Subcutaneous abdominal adipose tissue (tissue), 5 donors: ENCODE measurements at regions not wholly inside any gene's neighbourhood (a gene's known extent, or its start where the extent isn't known, plus 50 kb on each side); places are given as distances from the start of the nearest gene placed in this dataset.

Experiments used
- H3K27ac ChIP-seq: one replicate; pipeline ENCODE4 v1.7.0; 2013; ENCODE audit warnings: low read depth, mild to moderate bottlenecking, inconsistent platforms, low read length, moderate library complexity
- H3K27me3 ChIP-seq, 5 donors: one replicate each; pipeline ENCODE4 v1.7.0; 2013; ENCODE audit warnings: low read length in 5 of 5, inconsistent platforms in 1 of 5; ENCODE audit not compliant: control insufficient read depth in 5 of 5, insufficient read depth in 4 of 5
- H3K36me3 ChIP-seq, 5 donors: one replicate each; pipeline ENCODE4 v1.7.0; 2013; ENCODE audit warnings: low read length in 5 of 5; ENCODE audit not compliant: control insufficient read depth in 5 of 5, insufficient read depth in 5 of 5
- H3K4me1 ChIP-seq, 5 donors: one replicate each; pipeline ENCODE4 v1.7.0; 2013; ENCODE audit warnings: low read length in 5 of 5, mild to moderate bottlenecking in 3 of 5, moderate library complexity in 1 of 5; ENCODE audit not compliant: control insufficient read depth in 5 of 5, insufficient read depth in 5 of 5
- H3K4me3 ChIP-seq, 5 donors: one replicate each; pipeline ENCODE4 v1.7.0; 2013; ENCODE audit warnings: low read length in 5 of 5, low read depth in 1 of 5
- H3K9ac ChIP-seq, 5 donors: one replicate each; pipeline ENCODE4 v1.7.0; 2013; ENCODE audit warnings: low read length in 5 of 5, mild to moderate bottlenecking in 4 of 5, moderate library complexity in 3 of 5
- H3K9me3 ChIP-seq, 5 donors: one replicate each; pipeline ENCODE4 v1.7.0; 2013; ENCODE audit warnings: low read length in 5 of 5; ENCODE audit not compliant: control insufficient read depth in 5 of 5
- donor health status: healthy.
- donor health status: healthy.
- donor health status: healthy.
- donor health status: healthy.
- donor health status: healthy.

DNA sequence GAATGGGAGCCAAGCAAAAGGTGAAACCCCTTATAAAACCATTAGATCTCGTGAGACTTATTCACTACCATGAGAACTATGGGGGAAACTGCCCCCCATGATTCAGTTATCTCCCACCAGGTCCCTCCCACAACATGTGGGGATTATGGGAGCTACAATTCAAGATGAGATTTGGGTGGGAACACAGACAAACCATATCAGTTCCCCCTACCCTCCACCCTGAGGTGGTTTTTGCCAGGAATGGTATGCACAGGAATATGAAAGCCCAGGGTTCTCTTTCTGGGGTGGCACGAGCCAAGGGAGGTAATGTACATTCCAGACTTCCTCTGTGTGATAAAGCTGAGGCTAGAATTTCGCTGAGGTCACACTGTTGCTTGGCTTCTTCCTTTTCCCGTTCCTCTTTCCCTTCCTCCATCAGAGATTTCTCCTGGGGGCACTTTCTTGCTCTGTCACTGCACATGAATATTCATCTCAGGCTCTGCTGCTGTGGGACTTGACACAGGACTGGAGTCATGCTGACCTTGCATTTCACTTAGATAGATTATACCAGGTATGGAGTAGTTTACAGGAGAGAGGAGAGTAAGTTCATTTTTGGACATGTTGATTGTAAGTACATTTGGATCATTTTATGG, 347.0 kb upstream of the MTPN start:
- no peak overlapping the region for H3K9ac ChIP-seq
- H3K27me3 ChIP-seq, result no peaks in the 10 kb centered on the region
- no peak overlapping the region for H3K27ac ChIP-seq
- no peak overlapping the region for H3K4me3 ChIP-seq
- H3K4me1 ChIP-seq, result peaks cover 0 to 15% (median 0%) of the 10 kb centered on the region in 5 donors
- no peaks in the 10 kb centered on the region for H3K36me3 ChIP-seq
- H3K9me3 ChIP-seq, result peaks cover 0 to 5% (median 0%) of the 10 kb centered on the region in 5 donors

DNA sequence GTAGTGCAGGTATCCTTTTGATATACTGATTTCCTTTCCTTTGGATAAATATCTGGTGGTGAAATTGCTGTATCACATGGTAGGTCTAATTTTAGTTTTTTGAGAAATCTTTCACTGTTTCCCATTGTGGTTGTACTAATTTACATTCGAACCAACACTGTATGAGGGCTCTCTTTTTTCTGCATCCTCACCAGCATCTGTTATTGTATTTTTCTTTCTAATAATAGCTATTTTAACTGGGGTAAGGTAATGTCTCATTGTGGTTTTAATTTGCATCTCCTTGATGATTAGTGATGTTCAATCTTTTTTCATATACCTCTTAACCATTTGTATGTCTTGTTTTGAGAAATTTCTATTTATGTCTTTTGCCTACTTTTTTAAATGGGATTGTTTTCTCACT, 335.4 kb upstream of the MTPN start:
- Histone ChIP-seq H3K4me3 (no peak overlapping the region), H3K36me3 (no peaks in the 10 kb centered on the region), H3K4me1 (no peaks in the 10 kb centered on the region)

DNA sequence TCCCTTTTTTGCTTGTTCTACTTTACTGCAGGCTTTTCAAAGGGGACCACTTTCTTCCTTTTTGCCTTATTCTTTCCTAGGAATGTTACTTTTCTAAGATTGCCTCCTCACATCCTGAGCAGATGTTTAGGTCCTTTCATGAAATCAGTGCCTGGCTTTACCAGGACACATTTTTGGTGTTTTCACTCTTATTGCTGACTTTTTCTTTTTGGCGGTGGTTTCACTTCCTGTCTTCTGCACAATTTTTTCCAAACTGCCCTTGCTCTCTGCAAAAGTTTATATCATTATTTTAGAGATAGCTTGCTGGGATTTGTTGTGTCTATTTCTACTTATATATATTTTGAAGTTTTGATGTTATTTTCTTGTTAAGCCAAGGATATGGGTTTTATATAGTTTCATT, 332.2 kb upstream of the MTPN start:
- no peak overlapping the region for H3K27ac ChIP-seq
- no peak overlapping the region for H3K9ac ChIP-seq
- H3K4me1 ChIP-seq, result no peaks in the 10 kb centered on the region
- no peaks in the 10 kb centered on the region for H3K27me3 ChIP-seq
- H3K9me3 ChIP-seq, result peaks cover 0 to 8% (median 2%) of the 10 kb centered on the region in 5 donors
- H3K36me3 ChIP-seq, result no peaks in the 10 kb centered on the region
- H3K4me3 ChIP-seq, result no peak overlapping the region

More for the DNA sequence above, 335.4 kb upstream of the MTPN start:
- peaks cover 0 to 9% (median 2%) of the 10 kb centered on the region in 5 donors for H3K9me3 ChIP-seq
- no peak overlapping the region for H3K9ac ChIP-seq
- H3K27me3 ChIP-seq, result no peaks in the 10 kb centered on the region
- no peak overlapping the region for H3K27ac ChIP-seq

DNA sequence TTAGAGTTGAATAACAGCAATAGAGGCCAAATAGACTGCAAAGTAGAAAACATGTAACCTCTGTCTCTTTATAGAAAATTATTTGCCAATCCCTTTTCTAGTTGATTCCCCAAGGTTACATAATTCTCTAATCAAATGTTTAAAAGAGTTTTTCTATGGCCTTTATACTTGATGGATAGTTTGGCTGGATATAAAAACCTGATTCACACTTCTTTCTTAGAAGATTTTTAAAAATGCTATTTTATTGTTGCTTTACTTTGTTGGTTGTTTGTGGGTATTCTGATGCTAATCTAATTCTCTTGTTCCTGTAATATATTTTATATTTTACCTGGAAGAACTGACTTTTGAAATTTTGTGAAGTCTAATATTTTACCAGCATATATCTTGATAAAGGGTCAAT, 331.1 kb upstream of the MTPN start:
- Histone ChIP-seq H3K4me1 (no peaks in the 10 kb centered on the region), H3K9ac (no peak overlapping the region), H3K27me3 (no peaks in the 10 kb centered on the region), H3K27ac (no peak overlapping the region), H3K36me3 (no peaks in the 10 kb centered on the region), H3K9me3 (peaks cover 0 to 10% (median 3%) of the 10 kb centered on the region in 5 donors), H3K4me3 (no peak overlapping the region)

DNA sequence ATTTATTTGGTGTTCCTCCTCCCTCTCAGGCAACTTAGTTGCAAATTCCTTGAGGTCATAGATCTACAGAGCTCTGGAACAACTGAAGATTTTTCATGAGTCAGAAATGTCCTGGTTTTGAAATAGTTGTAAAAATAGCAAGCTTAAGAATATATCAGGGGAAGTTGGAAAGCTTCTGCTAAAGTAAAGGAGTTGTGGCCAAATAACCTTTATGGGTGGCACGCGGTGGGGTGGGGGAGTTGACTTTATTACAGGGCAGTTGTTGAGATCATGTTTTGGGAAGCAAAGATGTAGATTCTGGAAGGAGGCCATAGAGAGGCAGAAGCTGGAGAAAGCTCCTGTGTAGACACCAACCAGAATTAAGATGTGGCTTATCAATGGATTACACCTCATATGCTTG, 326.0 kb upstream of the MTPN start:
- Histone ChIP-seq H3K36me3 (no peaks in the 10 kb centered on the region), H3K4me1 (no peaks in the 10 kb centered on the region), H3K4me3 (no peak overlapping the region), H3K9me3 (peaks cover 0 to 5% (median 3%) of the 10 kb centered on the region in 5 donors), H3K27me3 (no peaks in the 10 kb centered on the region), H3K9ac (no peak overlapping the region), H3K27ac (no peak overlapping the region)

DNA sequence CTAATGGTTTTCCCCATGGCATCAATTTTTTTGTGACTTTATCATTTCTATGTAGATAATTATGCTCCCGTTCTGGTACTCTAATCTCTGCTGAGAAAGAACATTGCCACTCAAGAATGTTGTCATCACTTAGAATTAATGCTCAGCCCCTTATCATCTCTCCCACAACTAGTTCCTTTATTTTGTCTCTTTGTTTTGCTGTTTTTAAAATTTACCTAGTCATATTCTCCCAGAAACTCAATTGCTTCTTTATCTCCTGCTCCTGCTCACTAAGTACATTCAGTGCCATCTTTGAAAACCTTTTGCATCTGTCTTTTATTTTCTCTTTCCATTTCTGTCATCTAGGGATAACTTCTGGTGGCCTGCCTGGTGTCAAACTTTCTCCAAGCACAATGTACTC, 324.9 kb upstream of the MTPN start:
- H3K9ac ChIP-seq, result no peak overlapping the region
- no peaks in the 10 kb centered on the region for H3K4me1 ChIP-seq
- H3K9me3 ChIP-seq, result peaks cover 0 to 3% (median 3%) of the 10 kb centered on the region in 5 donors
- no peaks in the 10 kb centered on the region for H3K27me3 ChIP-seq
- no peak overlapping the region for H3K4me3 ChIP-seq
- H3K27ac ChIP-seq, result no peak overlapping the region
- H3K36me3 ChIP-seq, result no peaks in the 10 kb centered on the region

DNA sequence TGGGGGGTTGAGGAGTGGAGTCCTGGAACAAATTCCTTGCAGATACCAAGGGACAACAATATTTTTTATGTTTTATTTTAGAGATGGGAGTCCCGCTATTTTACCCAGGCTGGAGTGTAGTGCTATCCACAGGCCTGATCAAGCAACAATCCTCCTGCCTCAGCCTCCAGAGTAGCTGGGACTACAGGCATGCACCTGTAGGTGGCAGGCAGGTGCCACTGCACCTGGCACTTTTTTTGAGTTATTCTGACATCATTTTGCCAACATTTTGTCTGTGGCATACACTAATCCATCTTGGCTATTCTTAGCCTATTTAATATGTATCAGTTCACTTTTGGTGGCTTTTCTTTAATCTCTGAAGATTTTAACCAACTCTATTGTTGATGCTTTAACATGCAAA, 317.8 kb upstream of the MTPN start:
- H3K36me3 ChIP-seq, result no peaks in the 10 kb centered on the region
- no peaks in the 10 kb centered on the region for H3K4me1 ChIP-seq
- H3K27ac ChIP-seq, result no peak overlapping the region
- no peak overlapping the region for H3K4me3 ChIP-seq
- no peaks in the 10 kb centered on the region for H3K27me3 ChIP-seq
- no peaks in the 10 kb centered on the region for H3K9me3 ChIP-seq
- H3K9ac ChIP-seq, result no peak overlapping the region

DNA sequence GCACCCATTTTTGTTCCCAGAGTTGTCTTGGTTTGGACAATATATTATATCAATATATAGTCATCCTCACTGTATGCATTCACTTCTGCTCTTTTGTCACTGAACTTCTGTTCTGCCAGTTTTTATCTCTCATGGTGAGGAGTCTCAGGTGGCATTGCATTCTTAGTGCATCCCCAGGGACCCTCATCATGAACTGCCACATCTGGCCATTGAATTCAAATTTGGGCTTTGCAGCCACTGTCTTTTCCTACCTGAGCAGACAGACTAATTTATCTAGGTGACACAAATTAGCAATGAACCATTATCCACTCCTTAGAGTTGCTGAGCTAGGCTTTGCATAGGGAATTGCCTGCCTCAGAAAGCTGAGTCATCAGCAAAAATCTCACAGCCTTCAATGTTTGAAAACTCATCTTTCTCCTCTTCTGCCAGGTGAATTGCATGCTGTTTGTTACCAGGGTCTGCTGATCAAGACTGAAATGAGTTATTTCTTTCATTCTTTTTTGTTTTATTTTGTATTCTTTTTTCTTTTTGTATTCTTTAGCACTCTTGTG, 316.8 kb upstream of the MTPN start:
- Histone ChIP-seq H3K4me3 (no peak overlapping the region), H3K9me3 (no peaks in the 10 kb centered on the region), H3K27ac (no peak overlapping the region), H3K4me1 (no peaks in the 10 kb centered on the region), H3K36me3 (no peaks in the 10 kb centered on the region), H3K9ac (no peak overlapping the region), H3K27me3 (no peaks in the 10 kb centered on the region)

DNA sequence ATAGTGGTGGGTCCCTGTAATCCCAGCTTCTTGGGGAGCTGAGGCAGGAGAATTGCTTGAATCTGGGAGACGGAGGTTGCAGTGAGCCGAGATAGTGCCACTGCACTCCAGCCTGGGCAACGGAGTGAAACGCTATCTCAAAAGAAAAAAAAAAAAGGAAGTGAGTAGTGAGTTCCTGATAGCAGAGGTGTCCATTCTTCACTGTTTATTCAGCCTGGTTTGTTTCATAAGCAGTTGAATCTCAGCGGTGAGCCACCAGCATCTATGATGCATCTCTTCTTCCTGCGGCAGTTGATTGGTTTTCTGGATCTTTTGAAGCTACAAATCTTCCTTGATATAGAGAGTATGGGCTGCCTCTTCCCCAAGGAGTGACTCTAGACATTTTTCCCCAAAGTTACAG, 316.1 kb upstream of the MTPN start:
- Histone ChIP-seq H3K36me3 (no peaks in the 10 kb centered on the region), H3K27ac (no peak overlapping the region), H3K27me3 (no peaks in the 10 kb centered on the region)

DNA sequence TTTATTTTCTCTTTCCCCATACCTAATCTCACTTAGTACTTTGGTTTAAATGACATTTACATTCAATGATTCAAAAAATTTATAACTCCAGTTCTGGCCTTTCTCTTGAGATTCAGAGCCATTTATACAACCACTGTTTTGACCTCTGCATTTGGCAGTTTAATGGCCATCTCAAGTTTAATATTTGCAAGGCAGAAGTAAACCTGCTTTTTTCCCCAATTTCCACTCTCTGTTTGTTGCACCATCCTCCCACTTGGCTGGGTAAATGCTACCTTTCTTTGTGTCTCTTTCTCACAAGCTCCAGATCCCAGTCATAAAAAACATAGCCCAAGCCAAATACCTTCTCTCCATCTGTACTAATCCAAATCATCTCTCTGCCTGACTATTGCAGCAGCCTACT, 315.2 kb upstream of the MTPN start:
- Histone ChIP-seq H3K27ac (no peak overlapping the region), H3K9me3 (no peaks in the 10 kb centered on the region), H3K27me3 (no peaks in the 10 kb centered on the region), H3K36me3 (no peaks in the 10 kb centered on the region), H3K4me3 (no peak overlapping the region), H3K9ac (no peak overlapping the region), H3K4me1 (no peaks in the 10 kb centered on the region)

More for the DNA sequence above, 316.1 kb upstream of the MTPN start:
- Histone ChIP-seq H3K4me3 (no peak overlapping the region), H3K4me1 (no peaks in the 10 kb centered on the region), H3K9me3 (no peaks in the 10 kb centered on the region), H3K9ac (no peak overlapping the region)
